SK-N-SH (cell line): ENCODE measurements at regions not wholly inside any gene's neighbourhood (a gene's known extent, or its start where the extent isn't known, plus 50 kb on each side); places are given as distances from the start of the nearest gene placed in this dataset.

Experiments used
- CTCF ChIA-PET: fragments of 300-600, 350-600 bp; formaldehyde crosslinking; extraction: SDS; loops from one replicate; lab custom pipeline; 2021; lab: Yijun Ruan, JAX
- POLR2A ChIA-PET: fragments of 350-600 bp; sonication (Branson Sonifier 250); formaldehyde crosslinking; extraction: SDS; loops from one replicate; lab custom pipeline; 2020; ENCODE audit warnings: antibody characterized with exemption, inconsistent platforms; lab: Yijun Ruan, JAX
- DNase-seq: peaks from one replicate; pipeline ENCODE4 v3.0.0; 2012
- H2AFZ ChIP-seq: fragments of 200-600 bp; sonication (generic); 2 replicates; pipeline ENCODE4 v1.8.1; 2016; ENCODE audit warnings: antibody characterized with exemption, mild to moderate bottlenecking, low read depth
- H3F3A ChIP-seq: fragments of 200-600 bp; sonication (generic); replicated peaks from 2 replicates; pipeline ENCODE3; 2016; ENCODE audit warnings: antibody characterized with exemption, mild to moderate bottlenecking; ENCODE audit not compliant: insufficient read depth
- H3K27ac ChIP-seq, 2 experiments: fragments of 200-500 bp in 1 of 2; fragments of 200-600 bp in 1 of 2; sonication (Bioruptor generic) in 1 of 2; sonication (generic), shearing (Covaris generic) in 1 of 2; 2 replicates each; pipeline versions ENCODE4 v1.5.1 to v1.6.1; 2014 to 2016; ENCODE audit warnings: low read depth in 2 of 2, inconsistent platforms in 1 of 2, low read length in 1 of 2, mild to moderate bottlenecking in 1 of 2, mixed read lengths in 1 of 2
- H3K27me3 ChIP-seq: fragments of 200-600 bp; sonication (generic), shearing (Covaris generic); 2 replicates; pipeline ENCODE4 v1.6.1; 2016; ENCODE audit warnings: mixed run types; ENCODE audit not compliant: insufficient read depth
- H3K36me3 ChIP-seq, 2 experiments: fragments of 200-500 bp in 1 of 2; fragments of 200-600 bp in 1 of 2; sonication (Bioruptor generic) in 1 of 2; sonication (generic) in 1 of 2; replicated peaks in 1 of 2; 2 replicates each; pipeline versions ENCODE3 to v1.5.1; 2014 to 2016; ENCODE audit warnings: low read length in 1 of 2, mild to moderate bottlenecking in 1 of 2; ENCODE audit not compliant: insufficient read depth in 2 of 2, control insufficient read depth in 1 of 2
- H3K4me1 ChIP-seq, 2 experiments: fragments of 200-500 bp in 1 of 2; fragments of 200-600 bp in 1 of 2; sonication (Bioruptor generic) in 1 of 2; sonication (generic), shearing (Covaris generic) in 1 of 2; 2 replicates each; pipeline versions ENCODE4 v1.5.1 to v1.6.1; 2014 to 2016; ENCODE audit warnings: low read depth in 1 of 2, low read length in 1 of 2, mixed run types in 1 of 2; ENCODE audit not compliant: insufficient read depth in 2 of 2, control insufficient read depth in 1 of 2
- H3K4me2 ChIP-seq: fragments of 200-600 bp; sonication (generic), shearing (Covaris generic); 2 replicates; pipeline ENCODE4 v1.6.1; 2017; ENCODE audit warnings: mixed run types
- H3K4me3 ChIP-seq, 2 experiments: fragments of 200-500 bp in 1 of 2; fragments of 200-600 bp in 1 of 2; sonication (Bioruptor generic) in 1 of 2; sonication (generic), shearing (Covaris generic) in 1 of 2; 2 replicates each; pipeline versions ENCODE4 v1.5.1 to v1.8.1; 2014 to 2016; ENCODE audit warnings: low read depth in 2 of 2, inconsistent platforms in 1 of 2, low read length in 1 of 2, mild to moderate bottlenecking in 1 of 2, mixed read lengths in 1 of 2, moderate library complexity in 1 of 2
- H3K79me2 ChIP-seq: fragments of 200-600 bp; sonication (generic); 2 replicates; pipeline ENCODE4 v1.8.1; 2017; ENCODE audit warnings: mild to moderate bottlenecking; ENCODE audit not compliant: insufficient read depth
- H3K9ac ChIP-seq: fragments of 200-600 bp; sonication (generic); 2 replicates; pipeline ENCODE4 v1.6.1; 2017; ENCODE audit warnings: mixed run types
- H3K9me2 ChIP-seq: fragments of 200-600 bp; sonication (generic); 2 replicates; pipeline ENCODE4 v1.6.1; 2017; ENCODE audit warnings: mixed run types
- H3K9me3 ChIP-seq: fragments of 200-600 bp; sonication (generic); 2 replicates; pipeline ENCODE4 v1.6.1; 2017; ENCODE audit warnings: mixed run types, mild to moderate bottlenecking, moderate library complexity
- H4K20me1 ChIP-seq: fragments of 200-600 bp; sonication (generic); 2 replicates; pipeline ENCODE4 v1.6.1; 2017; ENCODE audit warnings: mild to moderate bottlenecking, mixed run types; ENCODE audit not compliant: insufficient read depth
- CHD2 ChIP-seq: fragments of 150-350 bp; IDR thresholded peaks from 2 replicates; pipeline ENCODE4 v1.6.1; 2018; ENCODE audit warnings: low read length; ENCODE audit not compliant: partially characterized antibody
- EZH2phosphoT487 ChIP-seq: fragments of 200-600 bp; sonication (generic); IDR thresholded peaks from 2 replicates; pipeline ENCODE4 v1.6.1; 2017; ENCODE audit warnings: low read depth, mixed run types, mild to moderate bottlenecking, antibody characterized with exemption, moderate library complexity, borderline replicate concordance
- GABPA ChIP-seq: IDR thresholded peaks from 2 replicates; pipeline ENCODE4 v1.4.0; 2012; ENCODE audit warnings: low read depth, mild to moderate bottlenecking
- POLR2AphosphoS5 ChIP-seq: IDR thresholded peaks from 2 replicates; pipeline ENCODE4 v1.6.1; 2012; ENCODE audit warnings: low read depth, low read length
- RAD21 ChIP-seq: IDR thresholded peaks from 2 replicates; pipeline ENCODE4 v1.6.1; 2012; ENCODE audit warnings: mild to moderate bottlenecking, low read length
- RXRA ChIP-seq: IDR thresholded peaks from 2 replicates; pipeline ENCODE4 v1.4.0; 2012; ENCODE audit warnings: low read depth, mild to moderate bottlenecking, borderline replicate concordance
- TAF1 ChIP-seq: IDR thresholded peaks from 2 replicates; pipeline ENCODE4 v1.6.1; 2012; ENCODE audit warnings: low read depth, mild to moderate bottlenecking, low read length, moderate library complexity, borderline replicate concordance
- TEAD4 ChIP-seq: IDR thresholded peaks from 2 replicates; pipeline ENCODE4 v1.4.0; 2012; ENCODE audit warnings: mild to moderate bottlenecking, borderline replicate concordance; ENCODE audit not compliant: insufficient read depth
- WGBS: methylation state at CpG from one replicate; pipeline ENCODE4 v1.1.6; 2017; ENCODE audit warnings: low lambda C conversion rate; 5-methylcytosine and 5-hydroxymethylcytosine counted together
- TF ChIP-seq, protein P1 (sequence below): fragments of 150-350 bp; IDR thresholded peaks from 2 replicates; pipeline ENCODE4 v1.6.1; 2016; ENCODE audit warnings: mild to moderate bottlenecking, low read depth, low read length
- TF ChIP-seq, protein P2 (sequence below): fragments of 200-600 bp; sonication (generic); IDR thresholded peaks from 2 replicates; pipeline ENCODE4 v1.6.1; 2017; ENCODE audit warnings: antibody characterized with exemption, mild to moderate bottlenecking, moderate library complexity
- TF ChIP-seq, protein P3 (sequence below): fragments of 150-350 bp; IDR thresholded peaks from 2 replicates; pipeline ENCODE4 v1.6.1; 2017; ENCODE audit warnings: antibody characterized with exemption, low read length, low read depth, borderline replicate concordance
- TF ChIP-seq, protein P4 (sequence below): IDR thresholded peaks from 2 replicates; pipeline ENCODE4 v1.4.0; 2012; ENCODE audit warnings: low read depth, borderline replicate concordance

DNA sequence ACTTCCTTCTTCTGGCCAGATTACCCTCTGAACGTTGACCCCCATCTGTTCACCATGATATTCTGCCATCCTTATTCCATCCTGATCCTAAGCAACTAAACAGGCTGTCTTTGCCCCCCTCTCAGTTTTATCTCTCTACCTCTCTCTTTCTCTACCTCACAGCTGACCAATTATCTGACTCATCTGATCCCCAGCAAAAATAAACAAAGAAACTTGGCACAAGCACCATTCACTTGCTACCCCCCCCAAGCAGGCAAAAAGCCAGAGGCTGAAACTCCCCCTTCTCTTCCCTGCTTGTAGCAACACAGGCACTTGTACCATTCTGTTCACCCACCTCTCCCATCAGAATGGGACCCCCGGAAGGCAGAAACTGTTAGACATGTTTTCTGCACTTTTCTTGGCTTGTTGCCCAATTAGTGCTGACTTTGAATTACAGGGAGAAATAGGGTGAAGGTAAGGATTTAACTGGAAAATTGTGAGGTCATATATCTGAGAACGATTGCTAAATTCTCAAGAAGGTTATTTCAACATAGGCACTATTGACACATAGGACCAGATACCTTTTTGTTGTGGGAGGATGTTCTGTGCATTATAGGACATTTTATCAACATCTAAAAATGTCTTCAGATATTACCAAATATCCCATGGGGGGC lies 163.2 kb downstream of the TOX3 start:
- TF ChIP-seq EZH2phosphoT487 = no peak
- TF ChIP-seq, protein P1, sequence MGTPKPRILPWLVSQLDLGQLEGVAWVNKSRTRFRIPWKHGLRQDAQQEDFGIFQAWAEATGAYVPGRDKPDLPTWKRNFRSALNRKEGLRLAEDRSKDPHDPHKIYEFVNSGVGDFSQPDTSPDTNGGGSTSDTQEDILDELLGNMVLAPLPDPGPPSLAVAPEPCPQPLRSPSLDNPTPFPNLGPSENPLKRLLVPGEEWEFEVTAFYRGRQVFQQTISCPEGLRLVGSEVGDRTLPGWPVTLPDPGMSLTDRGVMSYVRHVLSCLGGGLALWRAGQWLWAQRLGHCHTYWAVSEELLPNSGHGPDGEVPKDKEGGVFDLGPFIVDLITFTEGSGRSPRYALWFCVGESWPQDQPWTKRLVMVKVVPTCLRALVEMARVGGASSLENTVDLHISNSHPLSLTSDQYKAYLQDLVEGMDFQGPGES = no peak
- no peak for TF ChIP-seq POLR2AphosphoS5
- TF ChIP-seq, protein P2, sequence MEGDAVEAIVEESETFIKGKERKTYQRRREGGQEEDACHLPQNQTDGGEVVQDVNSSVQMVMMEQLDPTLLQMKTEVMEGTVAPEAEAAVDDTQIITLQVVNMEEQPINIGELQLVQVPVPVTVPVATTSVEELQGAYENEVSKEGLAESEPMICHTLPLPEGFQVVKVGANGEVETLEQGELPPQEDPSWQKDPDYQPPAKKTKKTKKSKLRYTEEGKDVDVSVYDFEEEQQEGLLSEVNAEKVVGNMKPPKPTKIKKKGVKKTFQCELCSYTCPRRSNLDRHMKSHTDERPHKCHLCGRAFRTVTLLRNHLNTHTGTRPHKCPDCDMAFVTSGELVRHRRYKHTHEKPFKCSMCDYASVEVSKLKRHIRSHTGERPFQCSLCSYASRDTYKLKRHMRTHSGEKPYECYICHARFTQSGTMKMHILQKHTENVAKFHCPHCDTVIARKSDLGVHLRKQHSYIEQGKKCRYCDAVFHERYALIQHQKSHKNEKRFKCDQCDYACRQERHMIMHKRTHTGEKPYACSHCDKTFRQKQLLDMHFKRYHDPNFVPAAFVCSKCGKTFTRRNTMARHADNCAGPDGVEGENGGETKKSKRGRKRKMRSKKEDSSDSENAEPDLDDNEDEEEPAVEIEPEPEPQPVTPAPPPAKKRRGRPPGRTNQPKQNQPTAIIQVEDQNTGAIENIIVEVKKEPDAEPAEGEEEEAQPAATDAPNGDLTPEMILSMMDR = no peak
- TF ChIP-seq, protein P3, sequence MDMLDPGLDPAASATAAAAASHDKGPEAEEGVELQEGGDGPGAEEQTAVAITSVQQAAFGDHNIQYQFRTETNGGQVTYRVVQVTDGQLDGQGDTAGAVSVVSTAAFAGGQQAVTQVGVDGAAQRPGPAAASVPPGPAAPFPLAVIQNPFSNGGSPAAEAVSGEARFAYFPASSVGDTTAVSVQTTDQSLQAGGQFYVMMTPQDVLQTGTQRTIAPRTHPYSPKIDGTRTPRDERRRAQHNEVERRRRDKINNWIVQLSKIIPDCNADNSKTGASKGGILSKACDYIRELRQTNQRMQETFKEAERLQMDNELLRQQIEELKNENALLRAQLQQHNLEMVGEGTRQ = no peak
- Histone ChIP-seq H3K9ac (no peak overlapping the region), H3K79me2 (no peaks in the 10 kb centered on the region), H2AFZ (no peak overlapping the region), H3K27ac (no peak overlapping the region), H3K4me2 (no peak overlapping the region), H4K20me1 (no peaks in the 10 kb centered on the region), H3K9me2 (no peaks in the 10 kb centered on the region), H3K4me3 (no peak overlapping the region), H3K9me3 (no peaks in the 10 kb centered on the region), H3K27me3 (no peaks in the 10 kb centered on the region), H3F3A (no peaks in the 10 kb centered on the region), H3K36me3 (no peaks in the 10 kb centered on the region), H3K4me1 (no peaks in the 10 kb centered on the region)
- POLR2A ChIA-PET = no interaction called here
- CTCF ChIA-PET = no interaction called here
- WGBS = 6% methylated on average over 3 of the region's 3 CpGs
- no peak for DNase-seq

DNA sequence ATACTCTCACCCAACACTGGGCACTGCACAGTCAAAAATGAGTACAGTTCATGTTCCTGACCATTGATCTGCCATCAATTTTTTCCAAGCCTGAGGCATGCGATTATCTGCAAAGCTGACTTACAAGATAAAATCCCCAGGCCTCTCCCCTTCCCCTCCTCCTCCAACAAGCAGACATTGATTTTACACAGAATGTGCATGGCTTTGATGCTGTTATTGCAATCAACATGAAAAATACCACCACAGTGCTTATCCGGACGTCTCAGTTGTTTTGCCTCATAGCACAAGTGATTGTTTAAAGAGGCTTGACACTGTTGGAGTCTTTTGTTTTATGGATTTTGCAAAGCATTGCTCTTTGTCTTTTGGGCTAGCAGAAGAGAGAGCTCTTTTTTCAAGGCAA lies 163.8 kb downstream of the TOX3 start:
- WGBS = 63% methylated on average over 3 of the region's 3 CpGs
- H3K9ac ChIP-seq = no peak overlapping the region
- no peaks in the 10 kb centered on the region for H3K9me3 ChIP-seq
- no peak for DNase-seq
- H4K20me1 ChIP-seq = no peaks in the 10 kb centered on the region
- TF ChIP-seq GABPA (no peak), POLR2AphosphoS5 (no peak), EZH2phosphoT487 (no peak), RAD21 (no peak), TEAD4 (no peak), TAF1 (no peak), RXRA (no peak), CHD2 (no peak)
- TF ChIP-seq, protein P4, sequence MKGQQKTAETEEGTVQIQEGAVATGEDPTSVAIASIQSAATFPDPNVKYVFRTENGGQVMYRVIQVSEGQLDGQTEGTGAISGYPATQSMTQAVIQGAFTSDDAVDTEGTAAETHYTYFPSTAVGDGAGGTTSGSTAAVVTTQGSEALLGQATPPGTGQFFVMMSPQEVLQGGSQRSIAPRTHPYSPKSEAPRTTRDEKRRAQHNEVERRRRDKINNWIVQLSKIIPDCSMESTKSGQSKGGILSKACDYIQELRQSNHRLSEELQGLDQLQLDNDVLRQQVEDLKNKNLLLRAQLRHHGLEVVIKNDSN = no peak
- TF ChIP-seq, protein P2 = no peak
- no peaks in the 10 kb centered on the region for H3K27me3 ChIP-seq
- ChIA-PET POLR2A (no interaction called here), CTCF (no interaction called here)
- no peak overlapping the region for H3K27ac ChIP-seq
- H3K4me2 ChIP-seq = no peak overlapping the region
- no peaks in the 10 kb centered on the region for H3F3A ChIP-seq
- H3K79me2 ChIP-seq = no peaks in the 10 kb centered on the region
- no peaks in the 10 kb centered on the region for H3K36me3 ChIP-seq
- H3K4me1 ChIP-seq = no peaks in the 10 kb centered on the region
- no peak overlapping the region for H3K4me3 ChIP-seq
- H3K9me2 ChIP-seq = no peaks in the 10 kb centered on the region
- no peak overlapping the region for H2AFZ ChIP-seq
